Keratinocyte (primary cell): ENCODE measurements at regions not wholly inside any gene's neighbourhood (a gene's known extent, or its start where the extent isn't known, plus 50 kb on each side); places are given as distances from the start of the nearest gene placed in this dataset.

Experiments used
- DNase-seq: peaks from one replicate; pipeline ENCODE4 v3.0.0-alpha.2; 2011; ENCODE audit warnings: low read depth, missing footprints, low spot score
- FAIRE-seq: peaks from 2 replicates; lab custom pipeline; 2011; peaks lifted over from hg19 to GRCh38; lab: Jason Lieb, UNC
- H2AFZ ChIP-seq: 2 replicates; pipeline ENCODE4 v1.6.0; 2012; ENCODE audit warnings: low read length, control low read depth, inconsistent platforms; ENCODE audit not compliant: control insufficient read depth
- H3K27ac ChIP-seq: 2 replicates; pipeline ENCODE4 v1.5.1; 2011; ENCODE audit warnings: low read length; ENCODE audit not compliant: control insufficient read depth, insufficient read depth
- H3K27me3 ChIP-seq: 3 replicates; pipeline ENCODE4 v1.6.0; 2011; ENCODE audit warnings: low read length; ENCODE audit not compliant: control insufficient read depth, insufficient read depth; ENCODE audit errors: extremely low read depth
- H3K36me3 ChIP-seq, 2 experiments: 2 replicates in 1 of 2; 3 replicates in 1 of 2; pipeline ENCODE4 v1.5.1; 2011; ENCODE audit warnings: low read length in 2 of 2, mild to moderate bottlenecking in 1 of 2; ENCODE audit not compliant: control insufficient read depth in 2 of 2, insufficient read depth in 2 of 2; ENCODE audit errors: extremely low read depth in 1 of 2
- H3K4me1 ChIP-seq: 3 replicates; pipeline ENCODE4 v1.5.1; 2011; ENCODE audit warnings: low read length; ENCODE audit not compliant: control insufficient read depth, insufficient read depth; ENCODE audit errors: extremely low read depth
- H3K4me2 ChIP-seq: 3 replicates; pipeline ENCODE4 v1.6.0; 2011; ENCODE audit warnings: low read depth, low read length; ENCODE audit not compliant: control insufficient read depth, insufficient read depth; ENCODE audit errors: extremely low read depth
- H3K4me3 ChIP-seq, 3 experiments: fragments of 200-600 bp in 1 of 3; sonication (generic) in 1 of 3; 2 replicates in 2 of 3; 3 replicates in 1 of 3; pipeline ENCODE4 v1.5.1; 2011 to 2016; ENCODE audit warnings: low read length in 3 of 3, mild to moderate bottlenecking in 3 of 3, control low read depth in 2 of 3, inconsistent platforms in 1 of 3, low read depth in 1 of 3, mixed read lengths in 1 of 3, mixed run types in 1 of 3, moderate library complexity in 1 of 3; ENCODE audit not compliant: control insufficient read depth in 2 of 3, insufficient read depth in 2 of 3; ENCODE audit errors: extremely low read depth in 1 of 3
- H3K79me2 ChIP-seq: 2 replicates; pipeline ENCODE4 v1.6.0; 2012; ENCODE audit warnings: low read length; ENCODE audit not compliant: control insufficient read depth, insufficient read depth
- H3K9ac ChIP-seq: 3 replicates; pipeline ENCODE4 v1.6.0; 2011; ENCODE audit warnings: low read length; ENCODE audit not compliant: control insufficient read depth, insufficient read depth; ENCODE audit errors: extremely low read depth
- H3K9me1 ChIP-seq: 3 replicates; pipeline ENCODE4 v1.6.0; 2011; ENCODE audit warnings: low read length; ENCODE audit not compliant: control insufficient read depth, insufficient read depth; ENCODE audit errors: extremely low read depth
- H3K9me3 ChIP-seq: 2 replicates; pipeline ENCODE4 v1.5.1; 2012; ENCODE audit warnings: low read depth, low read length; ENCODE audit not compliant: control insufficient read depth
- H4K20me1 ChIP-seq: 3 replicates; pipeline ENCODE4 v1.6.0; 2011; ENCODE audit warnings: low read length; ENCODE audit not compliant: control insufficient read depth, insufficient read depth; ENCODE audit errors: extremely low read depth
- EZH2 ChIP-seq: IDR thresholded peaks from one replicate; pipeline ENCODE4 v1.6.1; 2012; ENCODE audit warnings: inconsistent platforms, mild to moderate bottlenecking, low read length, moderate library complexity
- dilution Hi-C: fragments of 300-500 bp; cut with MboI; formaldehyde crosslinking; loops from one replicate; pipeline ENCODE4 v1.7.0; 2020; ENCODE audit warnings: low sequenced_read_pairs; ENCODE audit not compliant: extremely low pct_ligation_motif_present
- TF ChIP-seq, protein P1 (sequence below), 3 experiments: IDR thresholded peaks in 1 of 3; conservative IDR thresholded peaks in 1 of 3; optimal IDR thresholded peaks in 1 of 3; 2 replicates in 2 of 3; 3 replicates in 1 of 3; pipeline versions ENCODE3 to v1.5.1; 2011; ENCODE audit warnings: low read length in 3 of 3, mild to moderate bottlenecking in 3 of 3, moderate library complexity in 2 of 3, control low read depth in 1 of 3, inconsistent platforms in 1 of 3; ENCODE audit not compliant: insufficient read depth in 2 of 3; ENCODE audit errors: extremely low read depth in 1 of 3

DNA sequence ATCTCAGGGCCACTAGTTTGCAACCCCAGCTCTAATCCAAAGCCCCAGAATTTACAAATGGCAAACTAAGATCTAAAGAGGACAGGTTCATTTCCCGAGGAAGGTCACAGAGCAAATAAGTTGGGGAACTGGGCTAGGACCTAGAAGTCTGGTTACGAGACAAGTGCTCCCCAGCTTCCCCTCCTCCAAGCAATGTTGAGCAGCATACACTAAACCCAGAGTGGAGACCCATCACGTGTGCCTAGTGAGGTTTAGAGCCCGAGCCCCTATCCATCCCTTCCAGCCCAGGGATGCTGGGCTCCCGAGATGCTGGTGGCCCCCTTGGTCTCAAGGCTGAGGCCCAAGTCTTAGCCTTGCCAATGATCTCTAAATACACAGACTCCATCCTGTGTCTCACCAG is 209.5 kb upstream of the ZMIZ1 start:
- H3K27me3 ChIP-seq, result peaks cover 10% of the 10 kb centered on the region
- H3K79me2 ChIP-seq, result no peaks in the 10 kb centered on the region
- H3K9me3 ChIP-seq, result no peaks in the 10 kb centered on the region
- FAIRE-seq, result no peak
- dilution Hi-C loops, result no loop called here
- H3K4me1 ChIP-seq, result peaks cover 12% of the 10 kb centered on the region
- no peak for DNase-seq
- no peaks in the 10 kb centered on the region for H3K9me1 ChIP-seq
- no peak for TF ChIP-seq EZH2
- TF ChIP-seq, protein P1, sequence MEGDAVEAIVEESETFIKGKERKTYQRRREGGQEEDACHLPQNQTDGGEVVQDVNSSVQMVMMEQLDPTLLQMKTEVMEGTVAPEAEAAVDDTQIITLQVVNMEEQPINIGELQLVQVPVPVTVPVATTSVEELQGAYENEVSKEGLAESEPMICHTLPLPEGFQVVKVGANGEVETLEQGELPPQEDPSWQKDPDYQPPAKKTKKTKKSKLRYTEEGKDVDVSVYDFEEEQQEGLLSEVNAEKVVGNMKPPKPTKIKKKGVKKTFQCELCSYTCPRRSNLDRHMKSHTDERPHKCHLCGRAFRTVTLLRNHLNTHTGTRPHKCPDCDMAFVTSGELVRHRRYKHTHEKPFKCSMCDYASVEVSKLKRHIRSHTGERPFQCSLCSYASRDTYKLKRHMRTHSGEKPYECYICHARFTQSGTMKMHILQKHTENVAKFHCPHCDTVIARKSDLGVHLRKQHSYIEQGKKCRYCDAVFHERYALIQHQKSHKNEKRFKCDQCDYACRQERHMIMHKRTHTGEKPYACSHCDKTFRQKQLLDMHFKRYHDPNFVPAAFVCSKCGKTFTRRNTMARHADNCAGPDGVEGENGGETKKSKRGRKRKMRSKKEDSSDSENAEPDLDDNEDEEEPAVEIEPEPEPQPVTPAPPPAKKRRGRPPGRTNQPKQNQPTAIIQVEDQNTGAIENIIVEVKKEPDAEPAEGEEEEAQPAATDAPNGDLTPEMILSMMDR (optimal IDR thresholded peaks at IDR 0.05 in 1 of 3, IDR thresholded peaks at IDR 0.05 in 1 of 3, conservative IDR thresholded peaks at IDR 0.05 in 1 of 3; ENCODE audit: extremely low read depth in 1 of 3, insufficient read depth in 2 of 3, low read length in 3 of 3), result no peak
- H3K4me2 ChIP-seq, result no peak overlapping the region
- no peak overlapping the region for H2AFZ ChIP-seq
- no peaks in the 10 kb centered on the region for H3K36me3 ChIP-seq
- H3K27ac ChIP-seq, result no peak overlapping the region
- H3K4me3 ChIP-seq, result no peak overlapping the region
- H3K9ac ChIP-seq, result no peak overlapping the region
- no peaks in the 10 kb centered on the region for H4K20me1 ChIP-seq

DNA sequence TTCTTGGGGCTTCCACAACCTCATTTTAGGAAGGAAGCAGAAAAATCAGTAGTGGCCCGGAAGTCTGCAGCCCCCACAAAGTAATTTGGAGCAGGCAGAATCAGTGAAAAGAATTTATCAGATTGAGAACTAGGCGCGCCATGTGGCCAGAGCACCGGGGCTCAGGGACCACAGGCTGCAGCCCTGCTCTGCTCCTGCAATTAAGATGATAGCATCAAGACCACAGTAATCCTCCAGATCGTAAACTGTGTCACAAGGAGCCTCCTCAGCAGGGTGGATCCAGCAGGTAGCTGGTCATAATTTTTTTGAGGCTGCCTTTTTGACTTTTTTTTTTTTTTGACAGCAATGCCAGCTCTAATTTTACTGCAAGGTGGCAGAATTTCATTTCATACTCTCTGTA is 209.0 kb upstream of the ZMIZ1 start:
- no peak overlapping the region for H2AFZ ChIP-seq
- no peaks in the 10 kb centered on the region for H4K20me1 ChIP-seq
- H3K27me3 ChIP-seq, result peaks cover 10% of the 10 kb centered on the region
- no peaks in the 10 kb centered on the region for H3K9me1 ChIP-seq
- dilution Hi-C loops, result no loop called here
- H3K4me2 ChIP-seq, result no peak overlapping the region
- no peak overlapping the region for H3K9ac ChIP-seq
- H3K4me1 ChIP-seq, result peaks cover 12% of the 10 kb centered on the region
- no peaks in the 10 kb centered on the region for H3K9me3 ChIP-seq
- no peak for DNase-seq
- FAIRE-seq, result no peak
- H3K27ac ChIP-seq, result no peak overlapping the region
- no peaks in the 10 kb centered on the region for H3K79me2 ChIP-seq
- no peak overlapping the region for H3K4me3 ChIP-seq
- TF ChIP-seq, protein P1 (optimal IDR thresholded peaks at IDR 0.05 in 1 of 3, IDR thresholded peaks at IDR 0.05 in 1 of 3, conservative IDR thresholded peaks at IDR 0.05 in 1 of 3; ENCODE audit: extremely low read depth in 1 of 3, insufficient read depth in 2 of 3, low read length in 3 of 3), result no peak
- H3K36me3 ChIP-seq, result no peaks in the 10 kb centered on the region
